ENCODE measurements at regions not wholly inside any gene's neighbourhood (a gene's known extent, or its start where the extent isn't known, plus 50 kb on each side); places are given as distances from the start of the nearest gene placed in this dataset.

DNA sequence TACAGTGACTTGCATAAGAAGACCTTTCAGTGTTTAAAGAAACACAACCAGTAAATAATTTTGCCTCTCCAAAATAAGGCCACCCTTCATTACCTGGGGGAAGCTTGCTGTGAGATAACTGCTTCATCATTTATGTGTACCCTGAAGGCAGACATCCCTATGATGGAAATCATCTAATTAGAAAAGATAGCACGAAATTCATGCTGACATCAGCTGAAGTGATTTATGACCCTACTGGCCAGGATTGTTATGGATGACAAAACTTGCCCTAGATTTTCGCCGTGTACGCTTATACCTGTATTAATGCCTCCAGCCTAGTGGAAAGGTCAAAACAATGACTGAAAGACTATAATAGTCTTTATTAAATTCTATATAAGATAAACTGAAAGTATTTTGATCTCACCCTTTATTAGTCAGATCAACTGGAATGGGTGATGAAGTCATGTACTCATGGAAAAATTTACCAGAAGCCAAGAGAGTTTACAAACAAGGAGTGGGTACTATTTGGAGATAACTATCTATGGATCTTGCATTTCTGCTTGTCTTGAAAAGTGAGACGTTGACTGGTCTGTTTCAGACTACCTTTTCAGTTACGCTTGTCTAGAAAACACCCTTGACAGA is 114.2 kb downstream of the PPP1R3A start:
- TF ChIP-seq, protein P1, sequence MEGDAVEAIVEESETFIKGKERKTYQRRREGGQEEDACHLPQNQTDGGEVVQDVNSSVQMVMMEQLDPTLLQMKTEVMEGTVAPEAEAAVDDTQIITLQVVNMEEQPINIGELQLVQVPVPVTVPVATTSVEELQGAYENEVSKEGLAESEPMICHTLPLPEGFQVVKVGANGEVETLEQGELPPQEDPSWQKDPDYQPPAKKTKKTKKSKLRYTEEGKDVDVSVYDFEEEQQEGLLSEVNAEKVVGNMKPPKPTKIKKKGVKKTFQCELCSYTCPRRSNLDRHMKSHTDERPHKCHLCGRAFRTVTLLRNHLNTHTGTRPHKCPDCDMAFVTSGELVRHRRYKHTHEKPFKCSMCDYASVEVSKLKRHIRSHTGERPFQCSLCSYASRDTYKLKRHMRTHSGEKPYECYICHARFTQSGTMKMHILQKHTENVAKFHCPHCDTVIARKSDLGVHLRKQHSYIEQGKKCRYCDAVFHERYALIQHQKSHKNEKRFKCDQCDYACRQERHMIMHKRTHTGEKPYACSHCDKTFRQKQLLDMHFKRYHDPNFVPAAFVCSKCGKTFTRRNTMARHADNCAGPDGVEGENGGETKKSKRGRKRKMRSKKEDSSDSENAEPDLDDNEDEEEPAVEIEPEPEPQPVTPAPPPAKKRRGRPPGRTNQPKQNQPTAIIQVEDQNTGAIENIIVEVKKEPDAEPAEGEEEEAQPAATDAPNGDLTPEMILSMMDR (conservative IDR thresholded peaks at IDR 0.05; ENCODE audit: low read length) = no peak
- TF ChIP-seq EZH2phosphoT487 (IDR thresholded peaks at IDR 0.05; ENCODE audit: borderline replicate concordance) = no peak
